Esophagus muscularis mucosa (tissue), 4 donors: ENCODE measurements at regions not wholly inside any gene's neighbourhood (a gene's known extent, or its start where the extent isn't known, plus 50 kb on each side); places are given as distances from the start of the nearest gene placed in this dataset.

Source experiments
- DNase-seq: peaks from one replicate; pipeline ENCODE4 v3.0.0-alpha.2; 2017; ENCODE audit errors: extremely low spot score
- H3K27ac ChIP-seq, 4 donors: fragments of 200-600 bp; sonication (generic); replicated peaks in 1 of 4; 1 replicate in 3 of 4; 2 replicates in 1 of 4; pipeline ENCODE4 v1.5.1; 2016 to 2019; ENCODE audit warnings: mild to moderate bottlenecking in 1 of 4
- H3K27me3 ChIP-seq, 4 donors: fragments of 200-600 bp; sonication (generic); one replicate each; pipeline versions ENCODE4 v1.5.1 to v1.6.0; 2016 to 2019
- H3K36me3 ChIP-seq, 4 donors: fragments of 200-600 bp; sonication (generic); one replicate each; pipeline ENCODE4 v1.5.1; 2016 to 2019
- H3K4me1 ChIP-seq, 4 donors: fragments of 200-600 bp; sonication (generic); one replicate each; pipeline ENCODE4 v1.5.1; 2016 to 2019
- H3K4me3 ChIP-seq, 4 donors: fragments of 200-600 bp; sonication (generic); 1 replicate in 2 of 4; 2 replicates in 2 of 4; pipeline ENCODE4 v1.5.1; 2016 to 2019; ENCODE audit warnings: mild to moderate bottlenecking in 4 of 4, moderate library complexity in 1 of 4
- H3K9me3 ChIP-seq, 4 donors: fragments of 200-600 bp; sonication (generic); 1 replicate in 3 of 4; 2 replicates in 1 of 4; pipeline ENCODE4 v1.5.1; 2016 to 2019
- CTCF ChIP-seq, 3 experiments: fragments of 200-600 bp in 2 of 3; fragments of 450-650 bp in 1 of 3; sonication (generic) in 2 of 3; IDR thresholded peaks; one replicate each; pipeline ENCODE4 v1.5.1; 2017 to 2019; ENCODE audit warnings: antibody characterized with exemption in 3 of 3, mild to moderate bottlenecking in 2 of 3, moderate library complexity in 1 of 3
- EP300 ChIP-seq: sonication (generic); formaldehyde crosslinking; IDR thresholded peaks from one replicate; pipeline ENCODE4 v1.6.1; 2017; ENCODE audit warnings: antibody characterized with exemption
- POLR2A ChIP-seq: fragments of 450-650 bp; IDR thresholded peaks from one replicate; pipeline ENCODE4 v1.6.1; 2017; ENCODE audit warnings: antibody characterized with exemption, moderate library complexity, mild to moderate bottlenecking, low read depth
- POLR2AphosphoS5 ChIP-seq, 2 donors: sonication (generic); formaldehyde crosslinking; IDR thresholded peaks; one replicate each; pipeline ENCODE4 v1.6.1; 2017; ENCODE audit warnings: antibody characterized with exemption in 2 of 2
- WGBS: methylation state at CpG from one replicate; pipeline ENCODE4 v1.1.5; 2018; 5-methylcytosine and 5-hydroxymethylcytosine counted together
- intact Hi-C: fragments of 100-400 bp; cut with DNase I; formaldehyde crosslinking; loops from one replicate; pipeline ENCODE4 v1.15.1; 2023

- TF ChIP-seq CTCF (IDR thresholded peaks at IDR 0.05) = no peak
- TF ChIP-seq EP300 = no peak
- no peak for TF ChIP-seq POLR2A
- TF ChIP-seq POLR2AphosphoS5 (IDR thresholded peaks at IDR 0.05) = no peak
- no peaks in the 10 kb centered on the region for H3K27me3 ChIP-seq
- WGBS = 94% methylated on average over 7 of the region's 7 CpGs
- H3K4me1 ChIP-seq = no peaks in the 10 kb centered on the region
- H3K9me3 ChIP-seq = no peaks in the 10 kb centered on the region
- H3K27ac ChIP-seq = no peak overlapping the region
- H3K36me3 ChIP-seq = no peaks in the 10 kb centered on the region
- no peak overlapping the region for H3K4me3 ChIP-seq
- no peak for DNase-seq
- intact Hi-C loops = no loop called here
These were observed 50.0 kb downstream of the SOD2 start for GRCh38 chr6:159642995-159643394.

- Histone ChIP-seq H3K9me3 (no peaks in the 10 kb centered on the region), H3K27me3 (no peaks in the 10 kb centered on the region), H3K36me3 (no peaks in the 10 kb centered on the region), H3K27ac (no peak overlapping the region), H3K4me1 (no peaks in the 10 kb centered on the region), H3K4me3 (no peak overlapping the region)
- TF ChIP-seq POLR2A (no peak), EP300 (no peak), POLR2AphosphoS5 (IDR thresholded peaks at IDR 0.05) (no peak), CTCF (IDR thresholded peaks at IDR 0.05) (no peak)
- intact Hi-C loops = no loop called here
- no peak for DNase-seq
- 50% methylated on average over 1 of the region's 1 CpG for WGBS
These were observed 50.6 kb downstream of the SOD2 start for GRCh38 chr6:159642481-159642880.

- H3K27ac ChIP-seq = no peak overlapping the region
- DNase-seq = no peak
- WGBS = 97% methylated on average over 6 of the region's 6 CpGs
- H3K4me3 ChIP-seq = no peak overlapping the region
- H3K27me3 ChIP-seq = no peaks in the 10 kb centered on the region
- no peaks in the 10 kb centered on the region for H3K36me3 ChIP-seq
- no peak for TF ChIP-seq POLR2A
- no peak for TF ChIP-seq CTCF (IDR thresholded peaks at IDR 0.05)
- no peak for TF ChIP-seq POLR2AphosphoS5 (IDR thresholded peaks at IDR 0.05)
- no peak for TF ChIP-seq EP300
- no peaks in the 10 kb centered on the region for H3K9me3 ChIP-seq
- intact Hi-C loops = no loop called here
- no peaks in the 10 kb centered on the region for H3K4me1 ChIP-seq
These were observed 52.1 kb downstream of the SOD2 start for GRCh38 chr6:159640722-159641482.

GRCh38 chr6:159640322-159640721 lies 52.7 kb downstream of the SOD2 start:
- H3K27me3 ChIP-seq = no peaks in the 10 kb centered on the region
- WGBS = 72% methylated on average over 2 of the region's 2 CpGs
- DNase-seq = no peak
- H3K9me3 ChIP-seq = no peaks in the 10 kb centered on the region
- H3K36me3 ChIP-seq = no peaks in the 10 kb centered on the region
- no peak overlapping the region for H3K27ac ChIP-seq
- H3K4me3 ChIP-seq = no peak overlapping the region
- TF ChIP-seq EP300 (no peak), POLR2A (no peak), POLR2AphosphoS5 (IDR thresholded peaks at IDR 0.05) (no peak), CTCF (IDR thresholded peaks at IDR 0.05) (no peak)
- H3K4me1 ChIP-seq = no peaks in the 10 kb centered on the region
- intact Hi-C loops = no loop called here

- no peak for TF ChIP-seq EP300
- H3K4me1 ChIP-seq = no peaks in the 10 kb centered on the region
- WGBS = 85% methylated on average over 3 of the region's 3 CpGs
- no peaks in the 10 kb centered on the region for H3K36me3 ChIP-seq
- H3K27ac ChIP-seq = no peak overlapping the region
- no peaks in the 10 kb centered on the region for H3K27me3 ChIP-seq
- DNase-seq = no peak
- no peaks in the 10 kb centered on the region for H3K9me3 ChIP-seq
- no peak overlapping the region for H3K4me3 ChIP-seq
- intact Hi-C loops = no loop called here
These were observed 53.3 kb downstream of the SOD2 start for GRCh38 chr6:159639721-159640120.
